ENCODE measurements at regions not wholly inside any gene's neighbourhood (a gene's known extent, or its start where the extent isn't known, plus 50 kb on each side); places are given as distances from the start of the nearest gene placed in this dataset.

GRCh38 chr2:64848945-64849344 is 140.3 kb upstream of the SLC1A4 start:
- TF ChIP-seq CTCF (IDR thresholded peaks at IDR 0.05), result no peak
- TF ChIP-seq GABPA (IDR thresholded peaks at IDR 0.05; ENCODE audit: low read depth), result no peak
- TF ChIP-seq, protein P1, sequence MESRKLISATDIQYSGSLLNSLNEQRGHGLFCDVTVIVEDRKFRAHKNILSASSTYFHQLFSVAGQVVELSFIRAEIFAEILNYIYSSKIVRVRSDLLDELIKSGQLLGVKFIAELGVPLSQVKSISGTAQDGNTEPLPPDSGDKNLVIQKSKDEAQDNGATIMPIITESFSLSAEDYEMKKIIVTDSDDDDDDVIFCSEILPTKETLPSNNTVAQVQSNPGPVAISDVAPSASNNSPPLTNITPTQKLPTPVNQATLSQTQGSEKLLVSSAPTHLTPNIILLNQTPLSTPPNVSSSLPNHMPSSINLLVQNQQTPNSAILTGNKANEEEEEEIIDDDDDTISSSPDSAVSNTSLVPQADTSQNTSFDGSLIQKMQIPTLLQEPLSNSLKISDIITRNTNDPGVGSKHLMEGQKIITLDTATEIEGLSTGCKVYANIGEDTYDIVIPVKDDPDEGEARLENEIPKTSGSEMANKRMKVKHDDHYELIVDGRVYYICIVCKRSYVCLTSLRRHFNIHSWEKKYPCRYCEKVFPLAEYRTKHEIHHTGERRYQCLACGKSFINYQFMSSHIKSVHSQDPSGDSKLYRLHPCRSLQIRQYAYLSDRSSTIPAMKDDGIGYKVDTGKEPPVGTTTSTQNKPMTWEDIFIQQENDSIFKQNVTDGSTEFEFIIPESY (IDR thresholded peaks at IDR 0.05; ENCODE audit: borderline replicate concordance, low read depth), result no peak
- TF ChIP-seq REST (IDR thresholded peaks at IDR 0.05; ENCODE audit: low read depth, low read length), result no peak
- no peak for TF ChIP-seq POLR2AphosphoS5 (IDR thresholded peaks at IDR 0.05; ENCODE audit: low read depth, low read length)
- TF ChIP-seq MXI1 (IDR thresholded peaks at IDR 0.05; ENCODE audit: low read depth, low read length), result no peak
- TF ChIP-seq, protein P2, sequence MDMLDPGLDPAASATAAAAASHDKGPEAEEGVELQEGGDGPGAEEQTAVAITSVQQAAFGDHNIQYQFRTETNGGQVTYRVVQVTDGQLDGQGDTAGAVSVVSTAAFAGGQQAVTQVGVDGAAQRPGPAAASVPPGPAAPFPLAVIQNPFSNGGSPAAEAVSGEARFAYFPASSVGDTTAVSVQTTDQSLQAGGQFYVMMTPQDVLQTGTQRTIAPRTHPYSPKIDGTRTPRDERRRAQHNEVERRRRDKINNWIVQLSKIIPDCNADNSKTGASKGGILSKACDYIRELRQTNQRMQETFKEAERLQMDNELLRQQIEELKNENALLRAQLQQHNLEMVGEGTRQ (IDR thresholded peaks at IDR 0.05; ENCODE audit: borderline replicate concordance, low read depth, low read length), result no peak
- TF ChIP-seq IRF3 (IDR thresholded peaks at IDR 0.05; ENCODE audit: low read depth, low read length), result no peak
- TF ChIP-seq SMC3 (IDR thresholded peaks at IDR 0.05; ENCODE audit: low read depth, low read length), result no peak
- no peak for TF ChIP-seq MAX (IDR thresholded peaks at IDR 0.05; ENCODE audit: low read depth)
- no peak for TF ChIP-seq PBX3 (IDR thresholded peaks at IDR 0.05)
- TF ChIP-seq EP300 (IDR thresholded peaks at IDR 0.05; ENCODE audit: borderline replicate concordance in 1 of 2, low read depth in 1 of 2, low read length in 1 of 2), result no peak
- TF ChIP-seq JUND (IDR thresholded peaks at IDR 0.05), result no peak
- no peak for TF ChIP-seq CHD2 (IDR thresholded peaks at IDR 0.05; ENCODE audit: low read length, partially characterized antibody)
